GM23338 (cell line): ENCODE measurements at regions not wholly inside any gene's neighbourhood (a gene's known extent, or its start where the extent isn't known, plus 50 kb on each side); places are given as distances from the start of the nearest gene placed in this dataset.

Source experiments
- ATAC-seq: fragments of 200-7000 bp; cut with Tn5 transposase; 3 replicates; pipeline ENCODE4 v1.9.1; 2020
- DNase-seq: peaks from one replicate; pipeline ENCODE4 v3.0.0-alpha.2; 2015; ENCODE audit warnings: low spot score
- H2AFZ ChIP-seq: fragments of 200-600 bp; sonication (generic); 2 replicates; pipeline ENCODE4 v1.8.0; 2016; ENCODE audit warnings: antibody characterized with exemption, mild to moderate bottlenecking, moderate library complexity
- H3F3A ChIP-seq: fragments of 200-600 bp; sonication (generic); replicated peaks from 2 replicates; pipeline ENCODE4 v1.8.0; 2017; ENCODE audit warnings: antibody characterized with exemption, mixed run types, low read depth
- H3K27ac ChIP-seq: fragments of 200-600 bp; sonication (generic); 2 replicates; pipeline ENCODE4 v1.6.1; 2016; ENCODE audit warnings: low read depth
- H3K27me3 ChIP-seq: fragments of 200-600 bp; sonication (generic); 2 replicates; pipeline ENCODE4 v1.8.0; 2016; ENCODE audit warnings: mild to moderate bottlenecking, mixed run types, moderate library complexity; ENCODE audit not compliant: insufficient read depth
- H3K36me3 ChIP-seq: fragments of 200-600 bp; sonication (generic); 2 replicates; pipeline ENCODE4 v1.8.0; 2016; ENCODE audit warnings: mild to moderate bottlenecking; ENCODE audit not compliant: insufficient read depth
- H3K4me1 ChIP-seq: fragments of 200-600 bp; sonication (generic); 2 replicates; pipeline ENCODE4 v1.8.0; 2016; ENCODE audit warnings: mild to moderate bottlenecking, moderate library complexity; ENCODE audit not compliant: insufficient read depth
- H3K4me2 ChIP-seq: fragments of 200-600 bp; sonication (generic); 2 replicates; pipeline ENCODE4 v1.7.1; 2017; ENCODE audit warnings: mixed run types
- H3K4me3 ChIP-seq: fragments of 200-600 bp; sonication (generic); 2 replicates; pipeline ENCODE4 v1.6.1; 2016; ENCODE audit warnings: mixed run types
- H3K79me2 ChIP-seq: fragments of 200-600 bp; sonication (generic); replicated peaks from 2 replicates; pipeline ENCODE4 v1.8.0; 2017; ENCODE audit warnings: mild to moderate bottlenecking; ENCODE audit not compliant: insufficient read depth
- H3K9me2 ChIP-seq: fragments of 200-600 bp; sonication (generic); 2 replicates; pipeline ENCODE4 v1.8.0; 2017; ENCODE audit not compliant: insufficient read depth
- H4K20me1 ChIP-seq: fragments of 200-600 bp; sonication (generic); replicated peaks from 2 replicates; pipeline ENCODE4 v1.8.0; 2017; ENCODE audit warnings: mild to moderate bottlenecking; ENCODE audit not compliant: insufficient read depth
- H3K27ac Mint-ChIP-seq: 2 replicates; pipeline ENCODE4 v1.8.0; 2020; ENCODE audit warnings: inconsistent platforms, mild to moderate bottlenecking, moderate library complexity, mixed read lengths
- H3K27me3 Mint-ChIP-seq: 3 replicates; pipeline ENCODE4 v1.8.0; 2022; ENCODE audit warnings: low read depth, mild to moderate bottlenecking, moderate library complexity, mixed read lengths, inconsistent platforms; ENCODE audit not compliant: insufficient read depth, poor library complexity
- H3K36me3 Mint-ChIP-seq: 3 replicates; pipeline ENCODE4 v1.8.0; 2021; ENCODE audit warnings: low read depth, mild to moderate bottlenecking, inconsistent platforms, moderate library complexity, mixed read lengths
- H3K4me1 Mint-ChIP-seq: 3 replicates; pipeline ENCODE4 v1.8.0; 2020; ENCODE audit warnings: mild to moderate bottlenecking, inconsistent platforms, mixed read lengths
- H3K4me3 Mint-ChIP-seq: 3 replicates; pipeline ENCODE4 v1.8.0; 2021; ENCODE audit warnings: moderate library complexity, mild to moderate bottlenecking, inconsistent platforms, mixed read lengths
- H3K9me3 Mint-ChIP-seq: 3 replicates; pipeline ENCODE4 v1.8.0; 2020; ENCODE audit warnings: moderate library complexity, mild to moderate bottlenecking, inconsistent platforms, mixed read lengths
- CREB1 ChIP-seq: fragments of 250-450 bp; sonication (Bioruptor Pico); IDR thresholded peaks from 2 replicates; pipeline ENCODE4 v1.5.0; 2020; ENCODE audit warnings: low read depth, mild to moderate bottlenecking, moderate library complexity
- EZH2 ChIP-seq: fragments of 200-600 bp; sonication (generic); IDR thresholded peaks from one replicate; pipeline ENCODE4 v1.8.0; 2017; ENCODE audit warnings: antibody characterized with exemption, mild to moderate bottlenecking, low read depth; ENCODE audit not compliant: unreplicated experiment
- EZH2phosphoT487 ChIP-seq: fragments of 200-600 bp; sonication (generic); IDR thresholded peaks from one replicate; pipeline ENCODE4 v1.8.1; 2018; ENCODE audit warnings: antibody characterized with exemption; ENCODE audit not compliant: unreplicated experiment
- JUNB ChIP-seq: IDR thresholded peaks from one replicate; pipeline ENCODE4 v1.6.1; 2016; ENCODE audit warnings: antibody characterized with exemption; ENCODE audit not compliant: unreplicated experiment
- NANOG ChIP-seq: IDR thresholded peaks from 2 replicates; pipeline ENCODE4 v1.6.1; 2016; ENCODE audit warnings: antibody characterized with exemption, borderline replicate concordance
- POLR2AphosphoS5 ChIP-seq: IDR thresholded peaks from 2 replicates; pipeline ENCODE4 v1.6.1; 2016; ENCODE audit warnings: antibody characterized with exemption, low read depth
- STAT1 ChIP-seq: IDR thresholded peaks from one replicate; pipeline ENCODE4 v1.6.1; 2016; ENCODE audit warnings: antibody characterized with exemption; ENCODE audit not compliant: unreplicated experiment
- ZNF114 ChIP-seq: fragments of 250-450 bp; sonication (Bioruptor Pico); IDR thresholded peaks from 2 replicates; pipeline ENCODE4 v1.5.0; 2020; ENCODE audit warnings: mild to moderate bottlenecking, moderate library complexity
- ZNF331 ChIP-seq: fragments of 250-450 bp; sonication (Bioruptor Pico); IDR thresholded peaks from 2 replicates; pipeline ENCODE4 v1.5.0; 2020; ENCODE audit warnings: low read depth, mild to moderate bottlenecking, moderate library complexity
- TF ChIP-seq, protein P1 (sequence below): fragments of 250-450 bp; sonication (Bioruptor Pico); IDR thresholded peaks from 2 replicates; pipeline ENCODE4 v1.5.0; 2020; ENCODE audit warnings: mild to moderate bottlenecking, moderate library complexity
- TF ChIP-seq, protein P2 (sequence below): IDR thresholded peaks from 2 replicates; pipeline ENCODE4 v1.6.1; 2016; ENCODE audit warnings: antibody characterized with exemption

DNA sequence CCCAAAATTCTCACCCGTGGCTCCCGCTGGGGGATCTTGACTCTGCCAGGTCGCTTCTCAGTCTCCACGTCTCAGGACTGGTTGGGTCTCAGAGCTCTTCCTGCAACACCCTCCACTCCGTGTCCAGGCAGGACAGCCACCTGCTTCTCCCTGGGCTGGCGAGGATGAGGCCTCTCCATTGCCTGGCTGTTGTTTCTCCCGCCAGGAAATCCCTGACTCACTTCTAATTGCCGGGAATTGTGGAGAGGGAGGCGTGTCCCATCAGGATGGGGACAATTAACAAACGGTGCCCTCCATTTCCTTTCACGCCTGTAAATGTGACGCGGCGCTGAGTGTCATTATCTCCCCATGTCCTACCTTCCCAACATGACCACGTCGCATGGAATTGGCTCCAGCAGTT, 204.5 kb downstream of the RBFOX3 start:
- Mint-ChIP-seq H3K27ac (no peak overlapping the region), H3K4me1 (peaks cover 11% of the 10 kb centered on the region), H3K9me3 (peaks cover 5% of the 10 kb centered on the region; the same call in 1 of the 3 replicates), H3K36me3 (no peaks in the 10 kb centered on the region), H3K27me3 (peaks cover 14% of the 10 kb centered on the region), H3K4me3 (no peak overlapping the region)
- Histone ChIP-seq H4K20me1 (no peaks in the 10 kb centered on the region), H3K4me3 (no peak overlapping the region), H3K79me2 (no peaks in the 10 kb centered on the region), H3K27me3 (0 out of 2 replicates have a peak, but pooled peaks cover 4% of the 10 kb centered on the region), H3K36me3 (no peaks in the 10 kb centered on the region), H3K4me2 (no peak overlapping the region), H3K4me1 (no peaks in the 10 kb centered on the region), H3K27ac (no peak overlapping the region), H3K9me2 (no peaks in the 10 kb centered on the region), H3F3A (no peaks in the 10 kb centered on the region), H2AFZ (no peak overlapping the region)
- TF ChIP-seq NANOG (no peak), JUNB (no peak), POLR2AphosphoS5 (no peak), CREB1 (CRISPR knock-in tag) (no peak), EZH2 (no peak), ZNF331 (CRISPR knock-in tag) (no peak), ZNF114 (no peak), EZH2phosphoT487 (no peak), STAT1 (no peak)
- TF ChIP-seq, protein P1, sequence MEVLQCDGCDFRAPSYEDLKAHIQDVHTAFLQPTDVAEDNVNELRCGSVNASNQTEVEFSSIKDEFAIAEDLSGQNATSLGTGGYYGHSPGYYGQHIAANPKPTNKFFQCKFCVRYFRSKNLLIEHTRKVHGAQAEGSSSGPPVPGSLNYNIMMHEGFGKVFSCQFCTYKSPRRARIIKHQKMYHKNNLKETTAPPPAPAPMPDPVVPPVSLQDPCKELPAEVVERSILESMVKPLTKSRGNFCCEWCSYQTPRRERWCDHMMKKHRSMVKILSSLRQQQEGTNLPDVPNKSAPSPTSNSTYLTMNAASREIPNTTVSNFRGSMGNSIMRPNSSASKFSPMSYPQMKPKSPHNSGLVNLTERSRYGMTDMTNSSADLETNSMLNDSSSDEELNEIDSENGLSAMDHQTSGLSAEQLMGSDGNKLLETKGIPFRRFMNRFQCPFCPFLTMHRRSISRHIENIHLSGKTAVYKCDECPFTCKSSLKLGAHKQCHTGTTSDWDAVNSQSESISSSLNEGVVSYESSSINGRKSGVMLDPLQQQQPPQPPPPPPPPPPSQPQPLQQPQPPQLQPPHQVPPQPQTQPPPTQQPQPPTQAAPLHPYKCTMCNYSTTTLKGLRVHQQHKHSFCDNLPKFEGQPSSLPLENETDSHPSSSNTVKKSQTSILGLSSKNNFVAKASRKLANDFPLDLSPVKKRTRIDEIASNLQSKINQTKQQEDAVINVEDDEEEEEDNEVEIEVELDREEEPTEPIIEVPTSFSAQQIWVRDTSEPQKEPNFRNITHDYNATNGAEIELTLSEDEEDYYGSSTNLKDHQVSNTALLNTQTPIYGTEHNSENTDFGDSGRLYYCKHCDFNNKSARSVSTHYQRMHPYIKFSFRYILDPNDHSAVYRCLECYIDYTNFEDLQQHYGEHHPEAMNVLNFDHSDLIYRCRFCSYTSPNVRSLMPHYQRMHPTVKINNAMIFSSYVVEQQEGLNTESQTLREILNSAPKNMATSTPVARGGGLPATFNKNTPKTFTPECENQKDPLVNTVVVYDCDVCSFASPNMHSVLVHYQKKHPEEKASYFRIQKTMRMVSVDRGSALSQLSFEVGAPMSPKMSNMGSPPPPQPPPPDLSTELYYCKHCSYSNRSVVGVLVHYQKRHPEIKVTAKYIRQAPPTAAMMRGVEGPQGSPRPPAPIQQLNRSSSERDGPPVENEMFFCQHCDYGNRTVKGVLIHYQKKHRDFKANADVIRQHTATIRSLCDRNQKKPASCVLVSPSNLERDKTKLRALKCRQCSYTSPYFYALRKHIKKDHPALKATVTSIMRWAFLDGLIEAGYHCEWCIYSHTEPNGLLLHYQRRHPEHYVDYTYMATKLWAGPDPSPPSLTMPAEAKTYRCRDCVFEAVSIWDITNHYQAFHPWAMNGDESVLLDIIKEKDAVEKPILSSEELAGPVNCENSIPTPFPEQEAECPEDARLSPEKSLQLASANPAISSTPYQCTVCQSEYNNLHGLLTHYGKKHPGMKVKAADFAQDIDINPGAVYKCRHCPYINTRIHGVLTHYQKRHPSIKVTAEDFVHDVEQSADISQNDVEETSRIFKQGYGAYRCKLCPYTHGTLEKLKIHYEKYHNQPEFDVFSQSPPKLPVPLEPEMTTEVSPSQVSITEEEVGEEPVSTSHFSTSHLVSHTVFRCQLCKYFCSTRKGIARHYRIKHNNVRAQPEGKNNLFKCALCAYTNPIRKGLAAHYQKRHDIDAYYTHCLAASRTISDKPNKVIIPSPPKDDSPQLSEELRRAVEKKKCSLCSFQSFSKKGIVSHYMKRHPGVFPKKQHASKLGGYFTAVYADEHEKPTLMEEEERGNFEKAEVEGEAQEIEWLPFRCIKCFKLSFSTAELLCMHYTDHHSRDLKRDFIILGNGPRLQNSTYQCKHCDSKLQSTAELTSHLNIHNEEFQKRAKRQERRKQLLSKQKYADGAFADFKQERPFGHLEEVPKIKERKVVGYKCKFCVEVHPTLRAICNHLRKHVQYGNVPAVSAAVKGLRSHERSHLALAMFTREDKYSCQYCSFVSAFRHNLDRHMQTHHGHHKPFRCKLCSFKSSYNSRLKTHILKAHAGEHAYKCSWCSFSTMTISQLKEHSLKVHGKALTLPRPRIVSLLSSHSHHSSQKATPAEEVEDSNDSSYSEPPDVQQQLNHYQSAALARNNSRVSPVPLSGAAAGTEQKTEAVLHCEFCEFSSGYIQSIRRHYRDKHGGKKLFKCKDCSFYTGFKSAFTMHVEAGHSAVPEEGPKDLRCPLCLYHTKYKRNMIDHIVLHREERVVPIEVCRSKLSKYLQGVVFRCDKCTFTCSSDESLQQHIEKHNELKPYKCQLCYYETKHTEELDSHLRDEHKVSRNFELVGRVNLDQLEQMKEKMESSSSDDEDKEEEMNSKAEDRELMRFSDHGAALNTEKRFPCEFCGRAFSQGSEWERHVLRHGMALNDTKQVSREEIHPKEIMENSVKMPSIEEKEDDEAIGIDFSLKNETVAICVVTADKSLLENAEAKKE: no peak
- TF ChIP-seq, protein P2, sequence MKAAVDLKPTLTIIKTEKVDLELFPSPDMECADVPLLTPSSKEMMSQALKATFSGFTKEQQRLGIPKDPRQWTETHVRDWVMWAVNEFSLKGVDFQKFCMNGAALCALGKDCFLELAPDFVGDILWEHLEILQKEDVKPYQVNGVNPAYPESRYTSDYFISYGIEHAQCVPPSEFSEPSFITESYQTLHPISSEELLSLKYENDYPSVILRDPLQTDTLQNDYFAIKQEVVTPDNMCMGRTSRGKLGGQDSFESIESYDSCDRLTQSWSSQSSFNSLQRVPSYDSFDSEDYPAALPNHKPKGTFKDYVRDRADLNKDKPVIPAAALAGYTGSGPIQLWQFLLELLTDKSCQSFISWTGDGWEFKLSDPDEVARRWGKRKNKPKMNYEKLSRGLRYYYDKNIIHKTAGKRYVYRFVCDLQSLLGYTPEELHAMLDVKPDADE: no peak
- ATAC-seq: no peak
- DNase-seq: no peak
